Epithelial cell of esophagus (primary cell): ENCODE measurements at regions not wholly inside any gene's neighbourhood (a gene's known extent, or its start where the extent isn't known, plus 50 kb on each side); places are given as distances from the start of the nearest gene placed in this dataset.

Experiments
- DNase-seq: peaks from one replicate; pipeline ENCODE4 v3.0.0; 2010; ENCODE audit warnings: low read depth
- H3K4me3 ChIP-seq: 2 replicates; pipeline ENCODE4 v1.5.1; 2011; ENCODE audit warnings: mild to moderate bottlenecking, low read length, control low read depth
- TF ChIP-seq, protein P1 (sequence below): IDR thresholded peaks from 2 replicates; pipeline ENCODE4 v1.5.1; 2011; ENCODE audit warnings: low read depth, mild to moderate bottlenecking, low read length, control low read depth, inconsistent platforms; ENCODE audit not compliant: insufficient read depth; ENCODE audit errors: missing control alignments

DNA sequence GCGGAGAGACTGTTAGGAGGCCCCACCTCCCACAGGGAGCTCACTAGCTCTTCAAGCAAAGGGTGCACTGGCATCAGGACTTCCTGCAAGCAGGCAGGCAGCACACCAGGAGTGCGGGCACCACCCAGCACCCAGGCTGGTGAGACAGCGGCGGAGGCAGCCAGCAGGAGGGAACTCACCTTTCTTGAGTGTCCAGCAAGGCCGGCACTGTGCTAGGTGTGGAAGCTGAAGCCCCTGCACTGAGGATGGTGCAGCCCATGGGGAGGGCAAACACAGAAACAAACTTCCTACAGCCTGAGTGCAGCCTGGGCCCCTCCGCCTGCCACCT lies 100.7 kb upstream of the ID2 start:
- no peak for DNase-seq
- TF ChIP-seq, protein P1, sequence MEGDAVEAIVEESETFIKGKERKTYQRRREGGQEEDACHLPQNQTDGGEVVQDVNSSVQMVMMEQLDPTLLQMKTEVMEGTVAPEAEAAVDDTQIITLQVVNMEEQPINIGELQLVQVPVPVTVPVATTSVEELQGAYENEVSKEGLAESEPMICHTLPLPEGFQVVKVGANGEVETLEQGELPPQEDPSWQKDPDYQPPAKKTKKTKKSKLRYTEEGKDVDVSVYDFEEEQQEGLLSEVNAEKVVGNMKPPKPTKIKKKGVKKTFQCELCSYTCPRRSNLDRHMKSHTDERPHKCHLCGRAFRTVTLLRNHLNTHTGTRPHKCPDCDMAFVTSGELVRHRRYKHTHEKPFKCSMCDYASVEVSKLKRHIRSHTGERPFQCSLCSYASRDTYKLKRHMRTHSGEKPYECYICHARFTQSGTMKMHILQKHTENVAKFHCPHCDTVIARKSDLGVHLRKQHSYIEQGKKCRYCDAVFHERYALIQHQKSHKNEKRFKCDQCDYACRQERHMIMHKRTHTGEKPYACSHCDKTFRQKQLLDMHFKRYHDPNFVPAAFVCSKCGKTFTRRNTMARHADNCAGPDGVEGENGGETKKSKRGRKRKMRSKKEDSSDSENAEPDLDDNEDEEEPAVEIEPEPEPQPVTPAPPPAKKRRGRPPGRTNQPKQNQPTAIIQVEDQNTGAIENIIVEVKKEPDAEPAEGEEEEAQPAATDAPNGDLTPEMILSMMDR: no peak
- H3K4me3 ChIP-seq: no peak overlapping the region

DNA sequence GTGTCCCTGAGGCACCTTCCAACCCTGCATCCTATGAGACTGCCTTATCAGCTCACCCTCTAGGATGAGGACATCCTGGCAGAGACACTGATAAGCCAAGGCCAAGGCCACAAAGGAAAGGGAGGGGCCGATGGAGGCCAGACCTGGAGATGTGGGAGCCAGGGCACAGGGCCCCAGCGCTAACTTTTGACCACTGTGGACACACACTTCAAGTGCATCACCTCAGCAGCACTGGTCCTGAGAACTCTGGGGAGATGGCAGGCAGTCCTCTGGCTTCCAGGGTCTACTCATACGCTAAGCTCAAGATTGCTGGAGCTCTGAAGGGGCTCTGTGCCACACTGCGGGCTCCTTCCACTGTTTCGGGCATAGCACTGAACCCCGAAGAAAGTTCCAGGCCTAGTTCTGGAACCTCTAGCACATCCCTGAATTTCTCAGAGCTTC lies 100.2 kb upstream of the ID2 start:
- no peak overlapping the region for H3K4me3 ChIP-seq
- DNase-seq: no peak
- TF ChIP-seq, protein P1: no peak

DNA sequence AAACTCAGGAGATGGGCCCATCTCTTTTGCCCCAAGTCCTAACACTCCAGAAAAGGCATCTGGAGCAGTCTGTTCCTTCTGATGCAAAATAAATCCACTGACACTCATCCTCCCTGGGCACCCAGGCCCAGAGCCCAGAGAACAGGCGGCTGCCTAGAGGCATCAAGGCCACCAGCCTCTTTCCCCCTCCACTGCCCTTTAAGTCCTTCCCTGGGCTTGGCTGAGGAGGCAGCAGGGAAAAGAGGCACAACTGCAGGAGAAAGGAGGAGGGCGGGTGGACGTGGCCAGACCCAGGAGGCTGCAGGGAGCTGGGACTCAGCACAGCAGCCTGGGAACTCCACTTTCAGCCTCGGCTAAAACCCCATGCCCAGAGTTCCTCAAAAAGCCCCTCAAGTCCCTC lies 99.7 kb upstream of the ID2 start:
- no peak for DNase-seq
- TF ChIP-seq, protein P1: no peak
- no peak overlapping the region for H3K4me3 ChIP-seq

DNA sequence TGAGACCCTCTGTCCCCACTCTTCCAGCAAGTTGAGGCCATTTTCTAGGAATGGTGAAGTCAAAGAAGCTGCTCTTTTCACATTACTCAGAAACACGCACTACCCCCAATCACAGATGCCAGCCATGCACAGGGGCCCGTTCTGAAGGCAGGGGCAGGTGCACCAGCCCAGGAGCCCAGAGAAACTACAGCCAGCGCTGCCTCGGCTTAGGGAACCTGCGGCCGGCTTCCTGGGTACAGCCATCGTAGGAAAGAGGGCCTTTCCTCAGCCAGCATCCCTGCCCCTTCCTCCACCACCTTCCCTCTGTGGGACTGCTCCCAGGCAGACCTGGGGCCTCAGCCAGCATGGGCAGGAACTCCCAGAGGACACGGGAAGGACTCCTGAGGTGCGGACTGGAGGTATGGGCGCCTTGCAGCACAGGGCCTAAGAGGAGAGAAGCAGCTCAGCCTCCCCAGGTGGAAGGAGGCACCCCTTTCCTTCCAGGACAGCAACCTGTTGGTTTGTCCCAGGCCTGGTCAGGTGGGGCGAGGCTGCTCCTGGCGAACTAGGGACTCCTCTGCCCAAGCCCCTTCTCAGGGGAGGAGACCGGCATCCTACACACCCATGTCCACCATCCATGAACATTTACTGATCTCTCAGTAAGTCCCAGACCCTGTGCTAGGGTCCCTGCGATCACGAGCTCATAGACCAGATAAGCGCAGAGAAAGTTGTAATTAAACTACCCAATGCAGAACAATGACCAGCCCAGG lies 99.0 kb upstream of the ID2 start:
- TF ChIP-seq, protein P1: no peak
- no peak for DNase-seq
- H3K4me3 ChIP-seq: no peak overlapping the region

DNA sequence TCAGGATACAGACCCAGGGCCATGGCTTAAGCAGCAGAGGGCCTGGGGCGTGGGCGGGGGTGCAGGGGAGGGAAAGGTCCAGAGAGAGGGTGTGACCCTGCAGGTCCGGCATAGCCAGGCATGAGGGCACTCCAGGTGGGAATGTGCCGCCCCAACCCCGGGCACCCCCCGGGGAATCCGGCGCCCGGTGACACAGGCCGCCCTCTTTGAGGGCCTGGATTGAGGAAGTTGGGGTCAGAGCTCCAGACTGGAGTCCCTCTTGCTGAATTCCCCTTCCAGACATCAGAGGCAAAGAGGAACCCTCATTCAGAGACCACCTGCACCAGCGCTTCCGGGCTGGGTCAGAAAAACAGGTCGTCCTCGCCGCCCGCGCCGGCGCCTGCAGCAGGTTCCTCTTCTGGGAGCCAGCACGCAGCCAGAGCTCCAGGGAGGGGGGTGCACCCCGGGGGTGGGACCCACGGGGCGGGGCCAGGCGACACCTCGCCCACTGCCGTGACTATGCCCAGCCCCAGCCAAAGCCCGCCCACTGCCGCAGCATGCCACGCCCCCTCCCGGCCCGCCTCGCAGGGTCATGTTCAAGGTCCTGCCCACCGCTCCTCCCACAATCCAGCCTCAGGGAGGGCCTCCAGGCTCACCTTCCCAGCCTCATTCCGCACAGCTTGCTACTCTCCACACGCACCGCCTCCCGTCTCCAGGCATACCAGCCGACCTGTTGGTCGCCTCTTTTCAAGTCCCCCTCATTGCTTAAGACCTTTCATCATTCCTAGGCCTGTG lies 98.3 kb upstream of the ID2 start:
- H3K4me3 ChIP-seq: no peak overlapping the region
- TF ChIP-seq, protein P1: no peak
- peak; percentile 3 for DNase-seq

DNA sequence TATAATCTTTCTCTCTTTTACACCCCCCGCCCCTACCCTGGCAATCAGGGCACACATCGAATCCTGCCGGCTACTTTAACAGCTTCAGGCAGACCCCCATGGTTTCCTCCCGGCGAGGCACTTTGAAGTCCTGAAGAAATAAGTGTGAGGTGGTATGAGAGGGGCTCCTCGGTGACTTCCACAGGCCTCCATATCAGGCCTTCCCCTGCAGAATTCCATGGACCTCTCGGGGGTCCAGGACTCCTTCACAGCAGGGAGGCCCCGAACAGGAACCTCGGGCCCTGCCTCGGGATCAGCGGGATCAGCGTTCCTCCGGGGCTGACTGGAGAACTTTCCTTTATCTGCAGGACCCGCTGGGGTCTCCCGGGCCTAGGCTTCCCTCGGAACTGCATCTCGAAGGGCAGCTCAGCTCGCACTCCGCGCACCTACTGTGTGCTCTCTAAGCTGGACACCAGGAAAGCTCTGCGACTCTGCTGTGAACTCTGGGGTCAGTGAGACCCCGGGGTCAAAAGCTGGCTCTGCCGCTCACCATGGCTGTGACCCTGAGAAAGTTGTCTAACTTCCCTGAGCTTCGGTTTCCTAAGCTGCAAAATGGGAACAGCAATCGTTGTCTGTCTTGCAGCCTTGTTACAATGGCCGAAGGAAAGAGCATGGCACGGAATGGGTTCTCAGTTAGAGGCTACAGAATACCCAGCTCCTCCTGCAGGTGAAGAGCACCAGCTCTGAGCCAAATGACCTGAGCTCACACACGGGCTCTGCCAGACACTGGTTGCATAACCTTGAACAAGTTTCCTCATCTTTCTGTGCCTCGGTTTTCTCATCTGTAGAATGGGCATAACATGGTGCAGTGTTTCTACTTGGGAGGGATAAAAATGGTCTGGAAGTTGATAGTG lies 97.4 kb upstream of the ID2 start:
- H3K4me3 ChIP-seq: no peak overlapping the region
- no peak for DNase-seq
- TF ChIP-seq, protein P1: no peak
